Thyroid gland (tissue), 4 donors: ENCODE measurements at regions not wholly inside any gene's neighbourhood (a gene's known extent, or its start where the extent isn't known, plus 50 kb on each side); places are given as distances from the start of the nearest gene placed in this dataset.

ENCODE experiments used
- DNase-seq, 2 donors: peaks; one replicate each; pipeline ENCODE4 v3.0.0-alpha.2; 2019
- H3K27ac ChIP-seq, 3 donors: fragments of 200-600 bp; sonication (generic); 1 replicate in 2 of 3; 2 replicates in 1 of 3; pipeline ENCODE4 v1.5.1; 2016 to 2019; ENCODE audit warnings: mild to moderate bottlenecking in 1 of 3, moderate library complexity in 1 of 3
- H3K27me3 ChIP-seq: fragments of 200-600 bp; sonication (generic); one replicate; pipeline ENCODE4 v1.5.1; 2019
- H3K36me3 ChIP-seq, 2 donors: fragments of 200-600 bp; sonication (generic); one replicate each; pipeline ENCODE4 v1.5.1; 2016 to 2019
- H3K4me1 ChIP-seq, 2 donors: fragments of 200-600 bp; sonication (generic); one replicate each; pipeline ENCODE4 v1.5.1; 2017 to 2019
- H3K4me3 ChIP-seq, 3 donors: fragments of 200-600 bp; sonication (generic); replicated peaks in 1 of 3; 1 replicate in 2 of 3; 2 replicates in 1 of 3; pipeline ENCODE4 v1.5.1; 2016; ENCODE audit warnings: mild to moderate bottlenecking in 1 of 3
- H3K9me3 ChIP-seq: fragments of 200-600 bp; sonication (generic); one replicate; pipeline ENCODE4 v1.5.1; 2017
- POLR2A ChIP-seq, 2 donors: fragments of 450-650 bp; IDR thresholded peaks; one replicate each; pipeline ENCODE4 v1.6.1; 2017; ENCODE audit warnings: antibody characterized with exemption in 2 of 2, mild to moderate bottlenecking in 2 of 2, moderate library complexity in 1 of 2
- WGBS, 2 donors: methylation state at CpG; one replicate each; pipeline ENCODE4 v1.1.5; 2017; 5-methylcytosine and 5-hydroxymethylcytosine counted together
- intact Hi-C: fragments of 100-400 bp; cut with DNase I; formaldehyde crosslinking; loops from one replicate; pipeline ENCODE4 v1.15.1; 2023
- TF ChIP-seq, protein P1 (sequence below), 6 experiments: fragments of 200-600 bp in 3 of 6; fragments of 450-650 bp in 3 of 6; sonication (generic) in 3 of 6; IDR thresholded peaks; one replicate each; pipeline ENCODE4 v1.5.1; 2016 to 2019; ENCODE audit warnings: antibody characterized with exemption in 6 of 6, mild to moderate bottlenecking in 2 of 6, inconsistent platforms in 1 of 6, moderate library complexity in 1 of 6

DNA sequence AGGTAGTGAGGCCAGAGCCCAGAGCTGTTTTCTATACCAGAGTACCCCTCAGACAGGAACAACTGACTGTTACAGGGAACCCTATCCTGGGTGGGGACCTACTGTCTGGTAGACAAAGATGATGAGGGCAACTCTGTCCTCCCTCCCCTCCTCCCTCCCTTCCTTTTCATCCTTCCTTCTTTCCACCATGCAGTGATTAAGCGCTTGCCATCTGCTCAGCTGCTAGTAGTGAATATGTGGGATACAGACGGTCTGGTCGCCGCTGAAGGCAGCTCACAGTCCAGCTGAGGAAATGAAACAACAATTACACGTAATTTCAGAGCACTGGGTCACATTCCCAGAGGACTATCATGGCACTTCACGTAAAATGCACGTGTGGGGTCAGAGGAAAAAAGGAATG is 597.1 kb downstream of the BUD13 start:
- H3K27ac ChIP-seq = no peak overlapping the region
- 76% methylated on average over 7 of the region's 7 CpGs for WGBS, 2 donors
- TF ChIP-seq, protein P1, sequence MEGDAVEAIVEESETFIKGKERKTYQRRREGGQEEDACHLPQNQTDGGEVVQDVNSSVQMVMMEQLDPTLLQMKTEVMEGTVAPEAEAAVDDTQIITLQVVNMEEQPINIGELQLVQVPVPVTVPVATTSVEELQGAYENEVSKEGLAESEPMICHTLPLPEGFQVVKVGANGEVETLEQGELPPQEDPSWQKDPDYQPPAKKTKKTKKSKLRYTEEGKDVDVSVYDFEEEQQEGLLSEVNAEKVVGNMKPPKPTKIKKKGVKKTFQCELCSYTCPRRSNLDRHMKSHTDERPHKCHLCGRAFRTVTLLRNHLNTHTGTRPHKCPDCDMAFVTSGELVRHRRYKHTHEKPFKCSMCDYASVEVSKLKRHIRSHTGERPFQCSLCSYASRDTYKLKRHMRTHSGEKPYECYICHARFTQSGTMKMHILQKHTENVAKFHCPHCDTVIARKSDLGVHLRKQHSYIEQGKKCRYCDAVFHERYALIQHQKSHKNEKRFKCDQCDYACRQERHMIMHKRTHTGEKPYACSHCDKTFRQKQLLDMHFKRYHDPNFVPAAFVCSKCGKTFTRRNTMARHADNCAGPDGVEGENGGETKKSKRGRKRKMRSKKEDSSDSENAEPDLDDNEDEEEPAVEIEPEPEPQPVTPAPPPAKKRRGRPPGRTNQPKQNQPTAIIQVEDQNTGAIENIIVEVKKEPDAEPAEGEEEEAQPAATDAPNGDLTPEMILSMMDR (IDR thresholded peaks at IDR 0.05) = no peak
- no peak for TF ChIP-seq POLR2A (IDR thresholded peaks at IDR 0.05)
- intact Hi-C loops = no loop called here
- H3K9me3 ChIP-seq = no peaks in the 10 kb centered on the region
- no peak overlapping the region for H3K4me3 ChIP-seq
- H3K27me3 ChIP-seq = no peaks in the 10 kb centered on the region
- DNase-seq = no peak
- H3K36me3 ChIP-seq = no peaks in the 10 kb centered on the region
- H3K4me1 ChIP-seq = no peaks in the 10 kb centered on the region

DNA sequence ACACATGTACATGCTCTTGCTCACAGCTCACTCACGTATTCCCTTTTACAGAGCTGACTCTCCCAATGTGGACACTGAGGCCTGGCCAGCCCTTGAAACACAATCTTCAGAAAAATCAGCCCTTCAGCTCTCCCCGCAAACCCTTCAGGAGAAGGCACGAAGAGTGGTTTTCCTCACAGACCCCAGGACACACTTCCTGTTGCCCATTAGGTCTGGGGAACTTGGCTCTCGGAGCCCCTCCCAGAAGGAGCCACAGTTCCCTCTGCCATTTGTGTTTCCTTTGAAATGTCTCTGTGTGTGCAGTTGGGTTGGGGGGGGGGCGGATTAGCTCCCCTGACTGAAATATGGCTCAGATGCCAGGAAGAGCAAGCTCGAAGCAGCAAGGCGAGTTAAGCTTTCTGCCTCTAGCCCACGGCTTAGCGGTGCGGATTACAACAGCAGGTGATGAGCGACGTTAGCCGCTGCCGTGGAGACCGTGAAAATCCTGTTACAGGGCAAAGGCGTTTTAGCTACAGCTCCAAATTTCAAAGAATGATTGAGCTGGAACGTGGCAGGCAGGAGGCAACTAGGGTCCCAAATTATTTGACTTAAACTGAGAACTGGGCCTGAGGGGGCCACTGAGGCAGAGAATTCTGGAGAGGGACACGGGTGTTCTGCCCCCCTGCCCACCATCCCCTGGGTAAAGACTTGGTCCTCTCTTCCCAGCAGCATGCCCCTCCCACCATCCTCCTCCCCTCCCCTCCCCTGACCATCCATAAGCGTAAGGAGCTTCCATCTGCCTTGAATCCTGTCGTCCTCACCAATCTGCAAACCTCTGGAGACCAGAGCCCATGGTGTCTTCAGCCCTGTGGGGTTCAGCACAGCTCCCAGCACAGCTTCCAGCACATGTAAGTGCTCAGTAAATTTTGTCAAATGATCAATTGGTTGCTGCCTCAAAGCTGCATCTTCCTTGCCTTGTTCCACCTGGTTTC is 598.6 kb downstream of the BUD13 start:
- H3K9me3 ChIP-seq = no peaks in the 10 kb centered on the region
- no peak for TF ChIP-seq POLR2A (IDR thresholded peaks at IDR 0.05)
- TF ChIP-seq, protein P1 (IDR thresholded peaks at IDR 0.05) = no peak
- H3K4me3 ChIP-seq = no peak overlapping the region
- no peaks in the 10 kb centered on the region for H3K4me1 ChIP-seq
- 59 to 61% methylated on average over 20 of the region's 20 CpGs for WGBS, 2 donors
- H3K36me3 ChIP-seq = no peaks in the 10 kb centered on the region
- intact Hi-C loops = no loop called here
- H3K27me3 ChIP-seq = no peaks in the 10 kb centered on the region
- no peak overlapping the region for H3K27ac ChIP-seq
- no peak for DNase-seq

DNA sequence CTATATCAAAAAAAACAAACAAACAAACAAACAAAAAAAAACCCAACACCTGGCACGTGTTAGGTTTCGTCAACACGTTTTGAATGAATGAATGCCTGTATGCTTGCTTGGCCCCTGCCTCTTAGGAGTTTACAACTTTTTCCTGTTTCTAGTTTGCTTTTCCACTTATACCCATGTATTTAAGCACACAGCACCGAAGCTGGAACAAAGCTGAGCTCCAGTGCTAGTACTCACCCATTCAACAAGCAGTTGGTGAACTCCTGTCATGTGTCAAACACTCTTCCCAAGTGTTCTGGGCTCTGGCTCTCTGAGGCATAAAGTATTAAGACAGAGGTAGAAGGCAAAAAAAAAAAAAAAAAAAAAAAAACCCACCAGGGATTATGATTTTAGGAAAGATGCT is 599.3 kb downstream of the BUD13 start:
- TF ChIP-seq, protein P1 (IDR thresholded peaks at IDR 0.05) = no peak
- TF ChIP-seq POLR2A (IDR thresholded peaks at IDR 0.05) = no peak
- no peak for DNase-seq
- no peaks in the 10 kb centered on the region for H3K27me3 ChIP-seq
- intact Hi-C loops = no loop called here
- H3K9me3 ChIP-seq = no peaks in the 10 kb centered on the region
- no peak overlapping the region for H3K27ac ChIP-seq
- no peaks in the 10 kb centered on the region for H3K4me1 ChIP-seq
- WGBS, 2 donors = 75 to 78% methylated on average over 4 of the region's 4 CpGs
- no peak overlapping the region for H3K4me3 ChIP-seq
- H3K36me3 ChIP-seq = no peaks in the 10 kb centered on the region

DNA sequence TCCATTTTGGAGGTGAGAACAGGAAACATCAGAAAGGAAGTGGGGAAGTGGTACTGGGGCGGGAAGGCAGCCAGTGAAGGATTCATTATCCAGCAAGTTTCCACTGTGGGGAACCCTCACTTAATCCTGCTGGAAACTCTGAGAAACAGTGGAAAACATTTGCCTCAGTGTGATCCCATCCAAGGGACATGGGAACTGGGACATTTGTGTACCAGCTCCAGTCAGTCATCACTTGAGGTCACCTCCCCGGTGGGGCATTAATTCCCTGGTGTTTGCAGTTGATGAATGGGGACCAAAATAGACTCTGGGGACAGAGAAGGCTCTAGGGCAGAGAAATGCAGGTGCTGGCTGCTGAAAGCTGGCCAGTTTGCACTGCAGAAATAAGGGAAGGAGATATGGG is 599.9 kb downstream of the BUD13 start:
- Histone ChIP-seq H3K4me1 (no peaks in the 10 kb centered on the region), H3K36me3 (no peaks in the 10 kb centered on the region), H3K9me3 (no peaks in the 10 kb centered on the region), H3K27ac (no peak overlapping the region), H3K27me3 (no peaks in the 10 kb centered on the region), H3K4me3 (no peak overlapping the region)
- no peak for DNase-seq
- TF ChIP-seq, protein P1 (IDR thresholded peaks at IDR 0.05) = no peak
- TF ChIP-seq POLR2A (IDR thresholded peaks at IDR 0.05) = no peak
- 60 to 79% methylated on average over 2 of the region's 2 CpGs for WGBS, 2 donors
- intact Hi-C loops = no loop called here

DNA sequence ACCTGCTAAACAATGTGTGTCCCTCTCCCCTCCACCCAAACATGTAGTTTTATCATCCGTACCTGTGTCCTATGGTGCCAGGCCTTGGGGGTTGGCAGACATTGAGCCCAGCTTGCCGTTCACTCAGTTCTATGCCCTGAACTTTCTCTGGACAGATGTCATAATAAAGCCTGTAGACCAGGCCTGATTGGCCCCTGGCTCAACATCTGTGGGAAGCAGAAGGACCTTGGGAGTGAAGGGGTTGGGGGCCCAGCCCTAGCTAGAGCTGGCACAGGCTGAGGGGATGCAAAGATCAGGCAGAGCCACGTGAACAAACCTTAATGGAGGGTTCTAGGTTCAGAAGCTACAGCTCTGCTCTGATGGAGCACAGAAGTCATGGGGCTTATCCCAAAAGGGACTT is 600.6 kb downstream of the BUD13 start:
- H3K9me3 ChIP-seq = no peaks in the 10 kb centered on the region
- H3K27me3 ChIP-seq = no peaks in the 10 kb centered on the region
- H3K4me3 ChIP-seq = no peak overlapping the region
- intact Hi-C loops = no loop called here
- WGBS, 2 donors = 96 to 100% methylated on average over 3 of the region's 3 CpGs
- no peak for TF ChIP-seq POLR2A (IDR thresholded peaks at IDR 0.05)
- TF ChIP-seq, protein P1 (IDR thresholded peaks at IDR 0.05) = no peak
- no peaks in the 10 kb centered on the region for H3K36me3 ChIP-seq
- no peak for DNase-seq
- no peak overlapping the region for H3K27ac ChIP-seq
- H3K4me1 ChIP-seq = no peaks in the 10 kb centered on the region
